ENCODE measurements at regions not wholly inside any gene's neighbourhood (a gene's known extent, or its start where the extent isn't known, plus 50 kb on each side); places are given as distances from the start of the nearest gene placed in this dataset.

DNA sequence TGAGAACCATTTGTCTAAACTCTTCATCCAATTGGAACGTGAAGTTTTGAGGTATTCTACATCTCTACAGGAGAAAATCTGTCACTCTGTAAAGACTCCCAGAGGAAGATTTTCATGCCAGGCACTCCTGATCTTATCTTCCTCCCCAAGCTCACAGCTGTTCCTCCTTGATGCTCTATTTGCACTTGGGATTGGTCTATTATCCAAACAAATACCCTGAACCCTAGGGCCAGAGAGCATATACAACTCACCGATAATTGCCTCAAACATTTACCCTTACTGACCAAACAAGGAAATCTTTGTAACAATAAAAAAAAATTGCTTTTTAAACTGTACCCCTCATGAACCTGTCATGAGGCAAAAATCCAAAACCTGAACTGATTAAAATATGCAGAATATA, 372.7 kb downstream of the SH2D1A start:
- H2BK20ac ChIP-seq (ENCODE audit: low read length) = no peak overlapping the region
- no peaks in the 10 kb centered on the region for H3K36me3 ChIP-seq (ENCODE audit: control insufficient read depth in 2 of 4, insufficient read depth in 4 of 4, low read length in 3 of 4)
- no peak overlapping the region for H3K27ac ChIP-seq (ENCODE audit: low read depth, low read length)
- no peak overlapping the region for H4K5ac ChIP-seq (ENCODE audit: insufficient read length, low read depth, low read length)
- H3K18ac ChIP-seq (ENCODE audit: extremely low read depth, low read length) = no peak overlapping the region
- no peak overlapping the region for H2BK120ac ChIP-seq (replicated peaks; ENCODE audit: low read depth, low read length)
- H3K79me2 ChIP-seq (ENCODE audit: control insufficient read depth in 1 of 2, insufficient read depth in 2 of 2, low read length in 2 of 2) = no peaks in the 10 kb centered on the region
- H4K20me1 ChIP-seq (replicated peaks in 1 of 2; ENCODE audit: control insufficient read depth in 1 of 2, insufficient read depth in 2 of 2, low read length in 2 of 2) = no peaks in the 10 kb centered on the region
- TF ChIP-seq CBX5 (IDR thresholded peaks at IDR 0.05; ENCODE audit: low read depth, low read length) = no peak
- TF ChIP-seq CREB1 (IDR thresholded peaks at IDR 0.05) = no peak
- TF ChIP-seq TBP (IDR thresholded peaks at IDR 0.05; ENCODE audit: low read depth, low read length) = no peak
- no peak for TF ChIP-seq TEAD4 (IDR thresholded peaks at IDR 0.05; ENCODE audit: low read depth, low read length)
- no peak for TF ChIP-seq SP1 (IDR thresholded peaks at IDR 0.05; ENCODE audit: low read depth, low read length)
- TF ChIP-seq E2F6 (IDR thresholded peaks at IDR 0.05) = no peak
- TF ChIP-seq NRF1 (IDR thresholded peaks at IDR 0.05; ENCODE audit: low read depth, low read length) = no peak
- no peak for TF ChIP-seq JUND (IDR thresholded peaks at IDR 0.05; ENCODE audit: low read length)
- no peak for TF ChIP-seq EP300 (IDR thresholded peaks at IDR 0.05; ENCODE audit: borderline replicate concordance in 1 of 2, low read depth in 2 of 2, low read length in 2 of 2)
- FAIRE-seq (no peak), DNase-seq (ENCODE audit: low read depth in 1 of 2, low spot score in 2 of 2) (no peak)
- no peak overlapping the region for H3K56ac ChIP-seq (replicated peaks; ENCODE audit: insufficient read length, low read depth, low read length)
- H2AFZ ChIP-seq (ENCODE audit: low read length) = no peak overlapping the region
- no peaks in the 10 kb centered on the region for H3K27me3 ChIP-seq (replicated peaks in 1 of 4; ENCODE audit: control insufficient read depth in 3 of 4, extremely low read depth in 1 of 4, insufficient read depth in 3 of 4, low read length in 3 of 4)
- CTCF ChIA-PET (ENCODE audit: partially characterized antibody) = no interaction called here
- H3K79me1 ChIP-seq (ENCODE audit: low read depth, low read length) = no peaks in the 10 kb centered on the region
- no peak overlapping the region for H3K9ac ChIP-seq (replicated peaks in 1 of 4; ENCODE audit: extremely low read depth in 1 of 4, low read depth in 3 of 4, low read length in 3 of 4)
- no peak overlapping the region for H3K4ac ChIP-seq (replicated peaks; ENCODE audit: insufficient read length, low read depth, low read length)
- H4K8ac ChIP-seq (ENCODE audit: extremely low read depth, insufficient read depth, low read length) = no peak overlapping the region
- no peak overlapping the region for H2BK5ac ChIP-seq (ENCODE audit: low read depth, low read length)
- H3K4me1 ChIP-seq (replicated peaks in 1 of 4; ENCODE audit: control insufficient read depth in 3 of 4, insufficient read depth in 4 of 4, low read length in 3 of 4) = no peaks in the 10 kb centered on the region
- no peak overlapping the region for H3K4me3 ChIP-seq (ENCODE audit: extremely low read depth in 1 of 4, insufficient read depth in 2 of 4, low read depth in 3 of 4, low read length in 4 of 4)
- POLR2A ChIA-PET (ENCODE audit: partially characterized antibody) = no interaction called here
- 88% methylated on average over 2 of the region's 2 CpGs; no CpG with 5 or more reads in 1 of the 2 experiments for WGBS, 2 experiments (ENCODE audit: extremely low coverage in 1 of 2, insufficient coverage in 1 of 2, insufficient read length in 1 of 2, insufficient replicate concordance in 2 of 2, low coverage in 1 of 2, low lambda C conversion rate in 2 of 2, missing lambda C conversion rate in 1 of 2)
- no peak overlapping the region for H3K4me2 ChIP-seq (ENCODE audit: insufficient read depth in 1 of 2, low read depth in 2 of 2, low read length in 2 of 2)
- H4K91ac ChIP-seq (replicated peaks; ENCODE audit: insufficient read length, low read length) = no peak overlapping the region
- H3K23me2 ChIP-seq (ENCODE audit: low read depth, low read length) = no peaks in the 10 kb centered on the region
- no peak overlapping the region for H3K23ac ChIP-seq (ENCODE audit: insufficient read length)
- no peak overlapping the region for H2AK5ac ChIP-seq (ENCODE audit: low read depth, low read length)
- no peak overlapping the region for H3K14ac ChIP-seq (ENCODE audit: insufficient read length)
- no peaks in the 10 kb centered on the region for H3K9me3 ChIP-seq (ENCODE audit: insufficient read depth in 2 of 2, low read depth in 1 of 2, low read length in 1 of 2)
- H2BK15ac ChIP-seq (ENCODE audit: low read length) = no peak overlapping the region
- no peak overlapping the region for H2BK12ac ChIP-seq (ENCODE audit: low read depth, low read length)

Data from H1 (cell line).